ENCODE measurements at regions not wholly inside any gene's neighbourhood (a gene's known extent, or its start where the extent isn't known, plus 50 kb on each side); places are given as distances from the start of the nearest gene placed in this dataset.
"Not testable (repeated sequence)": the region's sequence is repeated elsewhere in the genome, so short reads cannot be mapped to it uniquely, and the experiment has no call there.

- H3K14ac ChIP-seq (ENCODE audit: low read length); H3K4ac ChIP-seq (ENCODE audit: low read length); H3K9me3 ChIP-seq (replicated peaks in 1 of 2; ENCODE audit: control insufficient read depth in 2 of 2, insufficient read depth in 1 of 2, low read depth in 1 of 2, low read length in 2 of 2); H2BK120ac ChIP-seq (ENCODE audit: low read depth, low read length); H2AK5ac ChIP-seq (ENCODE audit: low read depth, low read length); H3K9ac ChIP-seq (ENCODE audit: low read depth, low read length, poor library complexity); H2BK5ac ChIP-seq (ENCODE audit: low read length); H3K23ac ChIP-seq (ENCODE audit: low read depth, low read length, poor library complexity); H3K4me1 ChIP-seq (ENCODE audit: control insufficient read depth in 2 of 2, insufficient read depth in 1 of 2, low read depth in 1 of 2, low read length in 2 of 2); H3K4me2 ChIP-seq (ENCODE audit: insufficient read depth, low read length, poor library complexity, severe bottlenecking); H3K27ac ChIP-seq (replicated peaks; ENCODE audit: low read length); H2AFZ ChIP-seq (ENCODE audit: low read length); H3K27me3 ChIP-seq (ENCODE audit: control insufficient read depth in 3 of 3, insufficient read depth in 3 of 3, low read depth in 1 of 3, low read length in 3 of 3); DNase-seq (ENCODE audit: low spot score); H3K79me1 ChIP-seq (ENCODE audit: low read depth, low read length); H3K4me3 ChIP-seq (ENCODE audit: low read length in 2 of 2); H4K91ac ChIP-seq (ENCODE audit: low read depth, low read length, poor library complexity); H2BK12ac ChIP-seq (ENCODE audit: low read length); H3K18ac ChIP-seq (ENCODE audit: low read length); H3K36me3 ChIP-seq (replicated peaks in 1 of 2; ENCODE audit: control insufficient read depth in 2 of 2, insufficient read depth in 2 of 2, low read length in 2 of 2); H4K8ac ChIP-seq (ENCODE audit: low read depth, low read length); H2BK15ac ChIP-seq (ENCODE audit: low read length): not testable (repeated sequence)
- no CpG with 5 or more reads among the region's 3 CpGs for WGBS, 2 donors (ENCODE audit: extremely low coverage in 2 of 2, insufficient read length in 2 of 2, insufficient replicate concordance in 1 of 2)
Observed at GRCh38 chr7:65639717-65640116, 233.2 kb upstream of the VKORC1L1 start.

- not testable (repeated sequence) for H3K18ac ChIP-seq (ENCODE audit: low read length); H2BK15ac ChIP-seq (ENCODE audit: low read length); H3K4me2 ChIP-seq (ENCODE audit: insufficient read depth, low read length, poor library complexity, severe bottlenecking); H2BK120ac ChIP-seq (ENCODE audit: low read depth, low read length); H2BK12ac ChIP-seq (ENCODE audit: low read length); H4K8ac ChIP-seq (ENCODE audit: low read depth, low read length); H3K23ac ChIP-seq (ENCODE audit: low read depth, low read length, poor library complexity); H3K4ac ChIP-seq (ENCODE audit: low read length); H4K91ac ChIP-seq (ENCODE audit: low read depth, low read length, poor library complexity); H3K9me3 ChIP-seq (replicated peaks in 1 of 2; ENCODE audit: control insufficient read depth in 2 of 2, insufficient read depth in 1 of 2, low read depth in 1 of 2, low read length in 2 of 2); H3K9ac ChIP-seq (ENCODE audit: low read depth, low read length, poor library complexity); H3K4me1 ChIP-seq (ENCODE audit: control insufficient read depth in 2 of 2, insufficient read depth in 1 of 2, low read depth in 1 of 2, low read length in 2 of 2); H3K27ac ChIP-seq (replicated peaks; ENCODE audit: low read length); H2AK5ac ChIP-seq (ENCODE audit: low read depth, low read length); H3K79me1 ChIP-seq (ENCODE audit: low read depth, low read length); H2AFZ ChIP-seq (ENCODE audit: low read length); DNase-seq (ENCODE audit: low spot score); H3K4me3 ChIP-seq (ENCODE audit: low read length in 2 of 2); H3K27me3 ChIP-seq (ENCODE audit: control insufficient read depth in 3 of 3, insufficient read depth in 3 of 3, low read depth in 1 of 3, low read length in 3 of 3); H3K36me3 ChIP-seq (replicated peaks in 1 of 2; ENCODE audit: control insufficient read depth in 2 of 2, insufficient read depth in 2 of 2, low read length in 2 of 2); H2BK5ac ChIP-seq (ENCODE audit: low read length); H3K14ac ChIP-seq (ENCODE audit: low read length)
- WGBS, 2 donors (ENCODE audit: extremely low coverage in 2 of 2, insufficient read length in 2 of 2, insufficient replicate concordance in 1 of 2), result no CpG with 5 or more reads among the region's 5 CpGs
Observed at GRCh38 chr7:65643498-65643897, 229.4 kb upstream of the VKORC1L1 start.

- not testable (repeated sequence) for H3K18ac ChIP-seq (ENCODE audit: low read length); H2AK5ac ChIP-seq (ENCODE audit: low read depth, low read length); H3K4ac ChIP-seq (ENCODE audit: low read length); H3K36me3 ChIP-seq (replicated peaks in 1 of 2; ENCODE audit: control insufficient read depth in 2 of 2, insufficient read depth in 2 of 2, low read length in 2 of 2); H4K91ac ChIP-seq (ENCODE audit: low read depth, low read length, poor library complexity); H2BK15ac ChIP-seq (ENCODE audit: low read length); H3K4me1 ChIP-seq (ENCODE audit: control insufficient read depth in 2 of 2, insufficient read depth in 1 of 2, low read depth in 1 of 2, low read length in 2 of 2); H3K4me3 ChIP-seq (ENCODE audit: low read length in 2 of 2); H3K4me2 ChIP-seq (ENCODE audit: insufficient read depth, low read length, poor library complexity, severe bottlenecking); DNase-seq (ENCODE audit: low spot score); H2BK120ac ChIP-seq (ENCODE audit: low read depth, low read length); H3K27me3 ChIP-seq (ENCODE audit: control insufficient read depth in 3 of 3, insufficient read depth in 3 of 3, low read depth in 1 of 3, low read length in 3 of 3); H3K9me3 ChIP-seq (replicated peaks in 1 of 2; ENCODE audit: control insufficient read depth in 2 of 2, insufficient read depth in 1 of 2, low read depth in 1 of 2, low read length in 2 of 2); H2BK12ac ChIP-seq (ENCODE audit: low read length); H3K23ac ChIP-seq (ENCODE audit: low read depth, low read length, poor library complexity); H4K8ac ChIP-seq (ENCODE audit: low read depth, low read length); H3K79me1 ChIP-seq (ENCODE audit: low read depth, low read length); H2BK5ac ChIP-seq (ENCODE audit: low read length); H3K14ac ChIP-seq (ENCODE audit: low read length); H3K9ac ChIP-seq (ENCODE audit: low read depth, low read length, poor library complexity); H2AFZ ChIP-seq (ENCODE audit: low read length); H3K27ac ChIP-seq (replicated peaks; ENCODE audit: low read length)
- WGBS, 2 donors (ENCODE audit: extremely low coverage in 2 of 2, insufficient read length in 2 of 2, insufficient replicate concordance in 1 of 2), result no CpG with 5 or more reads among the region's 78 CpGs
Observed at GRCh38 chr7:65647153-65647964, 225.5 kb upstream of the VKORC1L1 start.

DNA sequence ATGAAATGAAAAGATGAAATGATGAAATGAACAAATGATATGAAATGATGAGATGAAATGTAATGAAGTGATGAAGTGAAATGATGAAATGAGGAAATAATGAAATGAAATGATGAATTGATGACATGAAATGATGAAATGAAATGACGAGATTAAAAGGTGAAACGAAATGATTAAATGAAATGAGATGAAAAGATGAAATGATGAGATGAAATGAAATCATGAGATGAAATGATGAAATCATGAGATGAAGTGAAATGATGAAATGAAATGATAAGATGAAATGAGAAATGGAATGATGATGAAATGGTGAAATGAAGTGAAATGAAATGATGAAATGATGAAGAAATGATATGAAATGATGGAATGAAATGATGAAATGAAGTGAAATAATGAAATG lies 221.7 kb upstream of the VKORC1L1 start:
- not testable (repeated sequence) for H2BK5ac ChIP-seq (ENCODE audit: low read length); H3K4me1 ChIP-seq (ENCODE audit: control insufficient read depth in 2 of 2, insufficient read depth in 1 of 2, low read depth in 1 of 2, low read length in 2 of 2); DNase-seq (ENCODE audit: low spot score); H3K23ac ChIP-seq (ENCODE audit: low read depth, low read length, poor library complexity); H3K36me3 ChIP-seq (replicated peaks in 1 of 2; ENCODE audit: control insufficient read depth in 2 of 2, insufficient read depth in 2 of 2, low read length in 2 of 2); H3K4ac ChIP-seq (ENCODE audit: low read length); H3K4me3 ChIP-seq (ENCODE audit: low read length in 2 of 2); H2AFZ ChIP-seq (ENCODE audit: low read length); H4K8ac ChIP-seq (ENCODE audit: low read depth, low read length); H3K14ac ChIP-seq (ENCODE audit: low read length); H3K9me3 ChIP-seq (replicated peaks in 1 of 2; ENCODE audit: control insufficient read depth in 2 of 2, insufficient read depth in 1 of 2, low read depth in 1 of 2, low read length in 2 of 2); H3K79me1 ChIP-seq (ENCODE audit: low read depth, low read length); H3K18ac ChIP-seq (ENCODE audit: low read length); H2BK120ac ChIP-seq (ENCODE audit: low read depth, low read length); H3K9ac ChIP-seq (ENCODE audit: low read depth, low read length, poor library complexity); H2BK15ac ChIP-seq (ENCODE audit: low read length); H4K91ac ChIP-seq (ENCODE audit: low read depth, low read length, poor library complexity); H3K27me3 ChIP-seq (ENCODE audit: control insufficient read depth in 3 of 3, insufficient read depth in 3 of 3, low read depth in 1 of 3, low read length in 3 of 3); H2BK12ac ChIP-seq (ENCODE audit: low read length); H3K27ac ChIP-seq (replicated peaks; ENCODE audit: low read length); H2AK5ac ChIP-seq (ENCODE audit: low read depth, low read length); H3K4me2 ChIP-seq (ENCODE audit: insufficient read depth, low read length, poor library complexity, severe bottlenecking)
- 100% methylated on average over 2 of the region's 2 CpGs for WGBS, 2 donors (ENCODE audit: extremely low coverage in 2 of 2, insufficient read length in 2 of 2, insufficient replicate concordance in 1 of 2)

All from neuronal stem cell (in vitro differentiated cells).